ENCODE measurements at regions not wholly inside any gene's neighbourhood (a gene's known extent, or its start where the extent isn't known, plus 50 kb on each side); places are given as distances from the start of the nearest gene placed in this dataset.

DNA sequence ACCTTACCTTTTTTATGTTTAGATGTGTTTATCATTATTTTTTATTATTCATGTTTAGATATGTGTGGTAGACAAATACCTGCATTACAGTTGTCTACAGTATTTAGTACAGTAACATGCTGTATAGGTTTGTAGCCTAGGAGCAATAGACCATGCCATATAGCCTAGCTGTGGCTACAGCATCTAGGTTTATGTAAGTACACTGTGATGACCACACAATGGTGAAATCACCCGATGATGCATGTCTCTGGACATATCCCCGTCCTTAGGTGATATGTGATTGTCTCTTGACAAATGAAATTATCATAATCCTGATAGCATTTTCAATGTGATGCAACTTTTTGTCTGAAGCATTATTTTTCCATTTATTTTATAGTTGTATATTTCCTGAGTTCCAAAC is 121.2 kb downstream of the DISP1 start:
- no TSS peak for BruUV-seq (replicated peaks)
- no peaks in the 10 kb centered on the region for H3K4me1 Mint-ChIP-seq (ENCODE audit: insufficient read depth, unreplicated experiment)
- CTCF ChIA-PET, result no interaction called here

DNA sequence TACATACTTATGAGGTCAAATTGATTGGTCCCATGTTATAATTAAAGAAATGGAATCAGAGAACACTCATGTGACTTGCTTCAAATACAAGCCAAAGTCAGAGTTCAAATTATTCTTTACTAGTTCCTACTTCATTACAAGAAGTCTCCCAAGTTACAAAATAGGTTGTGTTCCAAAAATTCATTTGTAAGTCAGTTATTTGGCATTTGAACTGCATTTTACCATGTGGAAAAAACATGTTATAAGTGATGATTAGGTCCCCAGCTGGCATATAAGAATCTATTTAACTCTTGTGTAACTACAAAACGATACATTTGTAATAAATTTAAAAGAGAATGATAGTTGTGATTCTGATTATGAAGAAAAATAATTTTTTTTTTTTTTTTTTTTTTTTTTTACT is 124.1 kb downstream of the DISP1 start:
- CTCF ChIA-PET, result interaction anchor here (0.6 kb wide), 1 partner anchor 146 kb away, joined by 4 read pairs; no protein-coding TSS in a partner anchor

More for the DNA sequence above, 121.2 kb downstream of the DISP1 start:
- intact Hi-C loops (cut with micrococcal nuclease), result no loop called here
- TF ChIP-seq, protein P1, sequence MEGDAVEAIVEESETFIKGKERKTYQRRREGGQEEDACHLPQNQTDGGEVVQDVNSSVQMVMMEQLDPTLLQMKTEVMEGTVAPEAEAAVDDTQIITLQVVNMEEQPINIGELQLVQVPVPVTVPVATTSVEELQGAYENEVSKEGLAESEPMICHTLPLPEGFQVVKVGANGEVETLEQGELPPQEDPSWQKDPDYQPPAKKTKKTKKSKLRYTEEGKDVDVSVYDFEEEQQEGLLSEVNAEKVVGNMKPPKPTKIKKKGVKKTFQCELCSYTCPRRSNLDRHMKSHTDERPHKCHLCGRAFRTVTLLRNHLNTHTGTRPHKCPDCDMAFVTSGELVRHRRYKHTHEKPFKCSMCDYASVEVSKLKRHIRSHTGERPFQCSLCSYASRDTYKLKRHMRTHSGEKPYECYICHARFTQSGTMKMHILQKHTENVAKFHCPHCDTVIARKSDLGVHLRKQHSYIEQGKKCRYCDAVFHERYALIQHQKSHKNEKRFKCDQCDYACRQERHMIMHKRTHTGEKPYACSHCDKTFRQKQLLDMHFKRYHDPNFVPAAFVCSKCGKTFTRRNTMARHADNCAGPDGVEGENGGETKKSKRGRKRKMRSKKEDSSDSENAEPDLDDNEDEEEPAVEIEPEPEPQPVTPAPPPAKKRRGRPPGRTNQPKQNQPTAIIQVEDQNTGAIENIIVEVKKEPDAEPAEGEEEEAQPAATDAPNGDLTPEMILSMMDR (IDR thresholded peaks at IDR 0.05; ENCODE audit: unreplicated experiment), result no peak
- POLR2A ChIA-PET, result no interaction called here
- no peaks in the 10 kb centered on the region for H3K27me3 Mint-ChIP-seq (ENCODE audit: insufficient read depth, unreplicated experiment)
- DNase-seq (ENCODE audit: unreplicated experiment), result no peak
- H3K27ac Mint-ChIP-seq (ENCODE audit: low read depth, unreplicated experiment), result no peak overlapping the region
- no peaks in the 10 kb centered on the region for H3K36me3 Mint-ChIP-seq (ENCODE audit: insufficient read depth, unreplicated experiment)
- H3K9me3 Mint-ChIP-seq (ENCODE audit: unreplicated experiment), result no peaks in the 10 kb centered on the region
- H3K4me3 Mint-ChIP-seq (ENCODE audit: unreplicated experiment), result no peak overlapping the region

DNA sequence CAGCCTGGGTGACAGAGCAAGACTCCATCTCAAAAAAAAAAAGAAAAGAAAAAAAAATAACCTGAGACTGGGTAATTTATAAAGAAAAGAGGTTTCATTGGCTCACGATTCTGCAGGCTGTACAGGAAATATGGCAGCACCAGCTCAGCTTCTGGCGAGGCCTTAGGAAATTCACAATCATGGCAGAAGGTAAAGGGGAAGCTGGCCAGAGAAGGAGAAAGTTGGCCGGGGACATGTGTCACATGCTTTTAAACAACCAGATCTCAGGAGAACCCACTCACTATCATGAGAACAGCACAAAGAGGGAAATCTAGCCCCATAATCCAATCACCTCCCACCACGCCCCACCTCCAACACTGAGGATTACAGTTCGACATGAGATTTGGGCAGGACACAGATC is 125.3 kb downstream of the DISP1 start:
- CTCF ChIA-PET, result no interaction called here
- POLR2A ChIA-PET, result interaction anchor here (1.2 kb wide), 1 partner anchor 10 kb away, joined by 3 read pairs; no protein-coding TSS in a partner anchor
- Mint-ChIP-seq H3K27ac (ENCODE audit: low read depth, unreplicated experiment) (no peak overlapping the region), H3K4me1 (ENCODE audit: insufficient read depth, unreplicated experiment) (no peaks in the 10 kb centered on the region), H3K9me3 (ENCODE audit: unreplicated experiment) (no peaks in the 10 kb centered on the region), H3K27me3 (ENCODE audit: insufficient read depth, unreplicated experiment) (no peaks in the 10 kb centered on the region), H3K36me3 (ENCODE audit: insufficient read depth, unreplicated experiment) (no peaks in the 10 kb centered on the region), H3K4me3 (ENCODE audit: unreplicated experiment) (no peak overlapping the region)
- BruUV-seq (replicated peaks), result no TSS peak
- TF ChIP-seq, protein P1 (IDR thresholded peaks at IDR 0.05; ENCODE audit: unreplicated experiment), result no peak
- DNase-seq (ENCODE audit: unreplicated experiment), result no peak
- intact Hi-C loops (cut with micrococcal nuclease), result no loop called here

More for the DNA sequence above, 124.1 kb downstream of the DISP1 start:
- H3K4me1 Mint-ChIP-seq (ENCODE audit: insufficient read depth, unreplicated experiment), result no peaks in the 10 kb centered on the region
- no peak overlapping the region for H3K27ac Mint-ChIP-seq (ENCODE audit: low read depth, unreplicated experiment)
- no peaks in the 10 kb centered on the region for H3K9me3 Mint-ChIP-seq (ENCODE audit: unreplicated experiment)
- intact Hi-C loops (cut with micrococcal nuclease), result no loop called here
- no peak overlapping the region for H3K4me3 Mint-ChIP-seq (ENCODE audit: unreplicated experiment)
- no peaks in the 10 kb centered on the region for H3K36me3 Mint-ChIP-seq (ENCODE audit: insufficient read depth, unreplicated experiment)
- DNase-seq (ENCODE audit: unreplicated experiment), result no peak
- POLR2A ChIA-PET, result no interaction called here
- no TSS peak for BruUV-seq (replicated peaks)
- H3K27me3 Mint-ChIP-seq (ENCODE audit: insufficient read depth, unreplicated experiment), result no peaks in the 10 kb centered on the region
- TF ChIP-seq, protein P1 (IDR thresholded peaks at IDR 0.05; ENCODE audit: unreplicated experiment), result no peak

DNA sequence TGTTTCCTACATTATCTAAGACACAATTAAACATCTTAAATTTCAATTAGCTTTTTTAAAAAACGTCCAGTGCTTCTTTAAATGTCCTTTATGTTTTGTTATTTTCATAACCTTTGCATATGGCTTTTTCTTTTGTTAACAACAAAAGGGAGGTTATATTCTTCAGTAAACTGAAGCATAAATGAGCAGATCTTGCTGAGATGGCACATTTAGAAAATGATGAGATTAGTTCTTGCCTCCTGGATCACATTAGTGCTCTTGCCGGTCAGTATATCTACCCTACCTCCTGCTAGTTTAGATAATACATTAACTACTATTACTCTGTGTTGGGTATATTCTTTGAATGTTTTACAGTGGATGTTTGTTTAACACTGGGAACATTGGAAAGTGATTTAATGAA is 126.1 kb downstream of the DISP1 start:
- no peaks in the 10 kb centered on the region for H3K27me3 Mint-ChIP-seq (ENCODE audit: insufficient read depth, unreplicated experiment)
- BruUV-seq (replicated peaks), result no TSS peak
- H3K36me3 Mint-ChIP-seq (ENCODE audit: insufficient read depth, unreplicated experiment), result no peaks in the 10 kb centered on the region
- no peaks in the 10 kb centered on the region for H3K9me3 Mint-ChIP-seq (ENCODE audit: unreplicated experiment)
- H3K4me1 Mint-ChIP-seq (ENCODE audit: insufficient read depth, unreplicated experiment), result no peaks in the 10 kb centered on the region
- TF ChIP-seq, protein P1 (IDR thresholded peaks at IDR 0.05; ENCODE audit: unreplicated experiment), result no peak
- no peak overlapping the region for H3K4me3 Mint-ChIP-seq (ENCODE audit: unreplicated experiment)
- no peak for DNase-seq (ENCODE audit: unreplicated experiment)
- intact Hi-C loops (cut with micrococcal nuclease), result no loop called here
- CTCF ChIA-PET, result no interaction called here
- POLR2A ChIA-PET, result interaction anchor here (1.2 kb wide), 1 partner anchor 11 kb away, joined by 3 read pairs; no protein-coding TSS in a partner anchor
- H3K27ac Mint-ChIP-seq (ENCODE audit: low read depth, unreplicated experiment), result no peak overlapping the region

Measured in MCF 10A (cell line).